Ishikawa (cell line): ENCODE measurements at regions not wholly inside any gene's neighbourhood (a gene's known extent, or its start where the extent isn't known, plus 50 kb on each side); places are given as distances from the start of the nearest gene placed in this dataset.

ENCODE experiments used
- CEBPB ChIP-seq: IDR thresholded peaks from 2 replicates; pipeline ENCODE4 v1.6.1; 2012
- EGR1 ChIP-seq: IDR thresholded peaks from 2 replicates; pipeline ENCODE4 v1.6.1; 2012
- FOXM1 ChIP-seq: IDR thresholded peaks from 2 replicates; pipeline ENCODE4 v1.6.1; 2012; ENCODE audit warnings: low read depth, borderline replicate concordance
- NFIC ChIP-seq: IDR thresholded peaks from 2 replicates; pipeline ENCODE4 v1.6.1; 2012
- TAF1 ChIP-seq: IDR thresholded peaks from 2 replicates; pipeline ENCODE4 v1.6.1; 2012; ENCODE audit warnings: low read depth, mild to moderate bottlenecking
- TCF12 ChIP-seq: IDR thresholded peaks from 2 replicates; pipeline ENCODE4 v1.6.1; 2012; ENCODE audit warnings: low read depth
- TEAD4 ChIP-seq: IDR thresholded peaks from 2 replicates; pipeline ENCODE4 v1.6.1; 2012
- YY1 ChIP-seq: IDR thresholded peaks from 2 replicates; pipeline ENCODE4 v1.6.1; 2012; ENCODE audit warnings: low read depth
- TF ChIP-seq, protein P1 (sequence below): IDR thresholded peaks from 2 replicates; pipeline ENCODE4 v1.6.1; 2012

- TF ChIP-seq TAF1 (no peak), CEBPB (no peak), YY1 (no peak), EGR1 (no peak), NFIC (no peak), TCF12 (no peak), TEAD4 (no peak), FOXM1 (no peak)
- TF ChIP-seq, protein P1, sequence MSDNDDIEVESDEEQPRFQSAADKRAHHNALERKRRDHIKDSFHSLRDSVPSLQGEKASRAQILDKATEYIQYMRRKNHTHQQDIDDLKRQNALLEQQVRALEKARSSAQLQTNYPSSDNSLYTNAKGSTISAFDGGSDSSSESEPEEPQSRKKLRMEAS, result no peak
Measured at GRCh38 chr3:59519094-59519493, 469.3 kb upstream of the CFAP20DC start.
